GM23248 (cell line): ENCODE measurements at regions not wholly inside any gene's neighbourhood (a gene's known extent, or its start where the extent isn't known, plus 50 kb on each side); places are given as distances from the start of the nearest gene placed in this dataset.

Experiments
- EZH2 ChIP-seq: fragments of 200-600 bp; sonication (generic); IDR thresholded peaks from 2 replicates; pipeline ENCODE4 v1.6.1; 2018; ENCODE audit warnings: antibody characterized with exemption, mild to moderate bottlenecking; ENCODE audit not compliant: insufficient read depth, poor library complexity, severe bottlenecking
- EZH2phosphoT487 ChIP-seq: fragments of 200-600 bp; sonication (generic); IDR thresholded peaks from 2 replicates; pipeline ENCODE4 v1.6.1; 2018; ENCODE audit warnings: antibody characterized with exemption, moderate library complexity, mild to moderate bottlenecking, low read depth; ENCODE audit not compliant: insufficient read depth

- no peak for TF ChIP-seq EZH2
- TF ChIP-seq EZH2phosphoT487 = no peak
Measured at GRCh38 chr17:70521821-70522256, 352.5 kb downstream of the KCNJ2 start.
